ENCODE measurements at regions not wholly inside any gene's neighbourhood (a gene's known extent, or its start where the extent isn't known, plus 50 kb on each side); places are given as distances from the start of the nearest gene placed in this dataset.
A peak's percentile ranks its signal among the peaks of the same experiment; 100 is the strongest.

DNA sequence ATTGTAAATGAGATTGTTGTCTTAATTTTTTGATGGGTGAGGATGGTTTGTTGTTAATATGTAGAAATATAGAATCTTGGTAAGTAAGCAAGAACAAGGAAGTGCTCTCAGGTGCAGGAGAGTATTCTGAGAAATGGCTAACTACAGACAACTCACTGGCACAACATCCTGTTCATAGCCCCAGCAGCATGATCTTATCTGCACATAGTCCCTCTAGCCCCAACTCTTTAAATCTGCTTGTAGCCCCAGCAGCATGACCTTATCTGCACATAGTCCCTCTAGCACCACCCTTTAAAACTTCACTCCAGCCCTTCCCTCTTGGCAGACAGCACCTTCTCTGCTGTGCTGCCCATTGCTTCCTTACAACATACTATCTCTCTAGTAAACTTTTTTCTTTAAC is 1957.1 kb upstream of the ADGRL3 start:
- no peak for DNase-seq (ENCODE audit: low spot score)

DNA sequence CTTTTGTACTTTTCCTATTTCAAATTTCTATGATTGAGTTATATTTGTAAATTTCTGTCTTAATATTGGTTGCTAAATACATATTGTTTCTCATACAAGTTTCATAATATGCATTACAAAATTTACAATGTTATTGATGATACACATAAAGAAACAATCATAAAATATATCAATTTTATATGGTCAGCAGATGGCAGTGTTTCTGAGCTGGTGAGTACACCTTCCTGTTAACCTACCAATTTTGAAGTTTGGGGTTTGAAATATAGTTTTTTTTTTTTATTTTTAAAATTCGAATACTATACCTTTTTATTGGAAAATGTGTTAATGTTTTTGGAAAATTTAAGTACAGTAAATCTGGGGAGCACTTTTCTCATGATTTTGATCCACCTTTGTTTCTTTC is 1953.1 kb upstream of the ADGRL3 start:
- peak; percentile 3 for DNase-seq (ENCODE audit: low spot score)

DNA sequence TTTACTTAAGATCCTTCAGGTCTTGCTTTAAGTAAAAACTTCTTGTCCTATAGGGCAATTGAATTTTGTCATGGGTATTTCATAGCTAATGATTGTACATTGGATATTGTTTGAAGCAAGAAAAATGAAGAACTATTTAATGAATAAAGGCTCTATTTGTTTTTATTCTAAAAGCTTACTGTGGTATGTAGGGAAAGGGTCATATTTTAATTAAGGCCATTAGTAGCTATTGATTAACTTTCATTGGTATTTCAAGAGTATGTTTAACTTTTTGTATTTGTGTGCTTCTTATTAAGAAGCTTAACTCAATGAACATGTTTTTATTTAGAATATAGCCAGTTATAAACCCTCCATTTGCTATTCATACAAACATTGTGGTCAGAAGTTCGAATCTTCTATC is 1951.8 kb upstream of the ADGRL3 start:
- DNase-seq (ENCODE audit: low spot score), result no peak

DNA sequence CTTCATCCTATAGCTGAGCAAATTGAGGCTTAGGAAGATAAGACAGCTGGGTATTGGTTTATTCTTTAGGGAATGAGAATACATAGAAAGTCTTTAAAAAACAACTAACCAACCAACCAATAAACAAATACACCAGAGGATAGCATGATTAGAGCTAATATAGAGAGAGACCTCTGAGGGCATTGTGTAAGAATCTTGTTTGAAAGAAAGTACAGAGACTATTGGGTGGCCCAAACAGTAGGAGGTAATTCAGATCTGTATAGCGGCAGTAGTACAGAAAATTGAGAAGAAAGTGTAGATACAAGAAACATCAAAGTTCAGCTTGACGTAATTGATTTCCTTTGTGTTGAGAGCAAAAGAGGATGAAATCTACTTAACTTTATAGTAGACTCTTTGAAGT is 1951.0 kb upstream of the ADGRL3 start:
- no peak for DNase-seq (ENCODE audit: low spot score)

DNA sequence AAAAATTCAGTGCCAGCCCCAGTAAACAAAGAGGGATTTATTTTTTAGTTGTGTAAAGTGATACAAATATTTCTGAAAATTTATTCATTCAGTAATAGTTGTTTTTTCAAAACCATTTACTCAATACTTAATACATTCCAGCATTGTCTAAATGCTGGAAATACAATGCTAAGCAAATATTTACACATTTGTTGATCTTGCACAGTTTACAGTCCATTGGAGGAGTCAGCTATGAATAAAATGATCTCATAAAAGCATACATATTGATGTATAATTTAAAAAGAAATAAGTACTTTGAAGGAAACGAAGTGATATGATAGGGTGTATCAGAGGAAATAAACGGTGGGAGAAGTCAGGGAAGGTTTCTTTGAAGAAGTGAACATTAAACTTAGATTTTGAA is 1942.1 kb upstream of the ADGRL3 start:
- no peak for DNase-seq (ENCODE audit: low spot score)

DNA sequence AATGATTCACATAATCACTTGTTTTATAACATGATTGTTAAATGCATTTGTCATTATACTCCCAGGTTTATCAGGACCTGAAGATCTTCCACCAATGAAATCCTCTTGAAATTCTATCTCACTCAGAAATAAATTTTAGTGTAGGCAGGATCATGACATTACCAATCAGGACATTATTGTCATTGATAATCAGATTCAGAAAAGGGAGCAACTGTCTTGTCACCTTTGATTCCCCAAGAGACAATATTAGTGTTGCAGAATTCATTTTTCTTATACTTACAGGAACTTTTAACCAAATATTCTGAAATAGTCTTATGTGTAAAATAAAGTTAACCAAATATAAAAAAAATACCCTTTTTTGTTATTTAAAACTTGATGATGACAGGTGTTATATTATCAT is 1892.5 kb upstream of the ADGRL3 start:
- DNase-seq (ENCODE audit: low spot score), result no peak

GRCh38 chr4:59314637-59315036 is 1885.5 kb upstream of the ADGRL3 start:
- no peak for DNase-seq (ENCODE audit: low spot score)

- peak; percentile 66 for DNase-seq (ENCODE audit: low spot score)
These were observed 1860.5 kb upstream of the ADGRL3 start for GRCh38 chr4:59339631-59340030.

GRCh38 chr4:59341506-59341905 is 1858.6 kb upstream of the ADGRL3 start:
- no peak for DNase-seq (ENCODE audit: low spot score)

DNA sequence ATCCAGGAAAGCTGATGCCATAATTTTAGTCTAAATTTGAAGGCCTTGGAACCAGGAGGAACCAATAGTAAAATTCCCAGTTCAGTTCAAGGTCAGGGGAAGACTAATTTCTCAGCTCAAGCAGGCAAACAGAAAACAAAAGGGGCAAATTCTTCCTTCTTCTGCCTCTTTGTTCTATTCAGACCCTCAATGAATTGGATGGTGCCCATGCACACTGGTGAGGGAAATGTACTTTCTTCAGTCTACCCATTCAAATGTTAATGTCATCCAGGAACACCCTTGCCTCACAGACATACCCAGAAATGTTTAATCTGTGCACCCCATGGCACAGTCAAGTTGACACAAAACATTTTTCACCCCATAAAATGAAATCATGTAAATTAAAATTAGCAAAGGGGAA is 1851.2 kb upstream of the ADGRL3 start:
- DNase-seq (ENCODE audit: low spot score), result no peak

DNA sequence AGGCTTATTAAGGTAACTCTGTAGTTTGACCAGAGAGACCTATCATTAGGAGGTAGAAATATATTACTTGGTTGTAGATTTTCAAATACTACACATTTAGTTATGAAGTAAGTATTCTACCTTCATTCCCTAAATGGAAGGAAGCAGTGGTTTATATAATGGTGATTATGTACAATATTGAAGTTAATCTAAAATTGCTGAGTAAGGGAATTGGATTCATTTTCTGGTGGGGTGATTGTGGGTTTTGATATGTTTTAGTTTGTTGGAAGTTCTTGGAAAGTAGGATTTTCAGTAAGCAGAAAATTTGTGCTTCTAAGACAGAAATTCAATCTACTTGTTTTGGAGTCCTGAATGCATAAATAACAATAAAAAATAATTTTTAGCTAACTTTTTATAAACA is 1830.9 kb upstream of the ADGRL3 start:
- no peak for DNase-seq (ENCODE audit: low spot score)

GRCh38 chr4:59374416-59374815 is 1825.7 kb upstream of the ADGRL3 start:
- DNase-seq (ENCODE audit: low spot score), result no peak

DNA sequence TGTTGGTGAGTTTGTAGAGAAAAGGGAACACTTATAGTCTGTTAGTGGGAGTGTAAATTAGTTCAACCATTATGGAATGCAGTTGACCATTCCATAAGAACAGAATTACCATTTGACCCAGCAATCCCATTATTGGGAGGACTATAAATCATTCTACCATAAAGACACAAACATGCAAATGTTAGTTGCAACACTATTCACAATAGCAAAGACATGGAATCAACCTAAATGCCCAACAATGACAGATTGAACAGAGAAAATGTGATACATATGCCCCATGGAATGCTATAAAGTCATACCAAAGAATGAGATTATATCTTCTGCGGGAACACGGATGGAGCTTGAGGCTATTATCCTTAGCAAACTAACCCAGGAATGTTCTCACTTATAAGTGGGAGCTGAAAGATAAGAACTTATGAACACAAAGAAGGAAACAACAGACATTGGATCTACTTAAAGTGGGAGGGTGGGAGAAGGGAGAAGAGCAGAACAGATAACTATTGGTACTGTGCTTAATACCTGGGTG is 1819.2 kb upstream of the ADGRL3 start:
- no peak for DNase-seq (ENCODE audit: low spot score)

DNA sequence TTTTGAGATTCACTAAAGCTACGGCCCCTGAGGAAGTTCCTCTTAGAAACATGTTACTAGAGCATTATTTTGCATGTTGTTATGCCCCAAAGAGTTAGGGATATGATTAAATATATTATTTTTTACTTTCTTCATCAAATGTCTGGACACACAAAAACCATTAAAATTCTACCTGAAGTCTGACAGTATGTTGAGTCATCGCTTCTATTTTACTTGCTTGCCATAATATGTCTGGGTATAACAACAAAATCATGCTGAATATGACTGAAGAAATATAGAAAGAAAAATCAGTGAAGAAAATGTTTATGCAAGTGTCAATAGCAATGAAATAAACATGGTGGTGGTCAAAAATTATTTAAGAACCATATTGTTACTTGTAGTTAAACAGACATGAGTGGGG is 1818.5 kb upstream of the ADGRL3 start:
- DNase-seq (ENCODE audit: low spot score), result no peak

DNA sequence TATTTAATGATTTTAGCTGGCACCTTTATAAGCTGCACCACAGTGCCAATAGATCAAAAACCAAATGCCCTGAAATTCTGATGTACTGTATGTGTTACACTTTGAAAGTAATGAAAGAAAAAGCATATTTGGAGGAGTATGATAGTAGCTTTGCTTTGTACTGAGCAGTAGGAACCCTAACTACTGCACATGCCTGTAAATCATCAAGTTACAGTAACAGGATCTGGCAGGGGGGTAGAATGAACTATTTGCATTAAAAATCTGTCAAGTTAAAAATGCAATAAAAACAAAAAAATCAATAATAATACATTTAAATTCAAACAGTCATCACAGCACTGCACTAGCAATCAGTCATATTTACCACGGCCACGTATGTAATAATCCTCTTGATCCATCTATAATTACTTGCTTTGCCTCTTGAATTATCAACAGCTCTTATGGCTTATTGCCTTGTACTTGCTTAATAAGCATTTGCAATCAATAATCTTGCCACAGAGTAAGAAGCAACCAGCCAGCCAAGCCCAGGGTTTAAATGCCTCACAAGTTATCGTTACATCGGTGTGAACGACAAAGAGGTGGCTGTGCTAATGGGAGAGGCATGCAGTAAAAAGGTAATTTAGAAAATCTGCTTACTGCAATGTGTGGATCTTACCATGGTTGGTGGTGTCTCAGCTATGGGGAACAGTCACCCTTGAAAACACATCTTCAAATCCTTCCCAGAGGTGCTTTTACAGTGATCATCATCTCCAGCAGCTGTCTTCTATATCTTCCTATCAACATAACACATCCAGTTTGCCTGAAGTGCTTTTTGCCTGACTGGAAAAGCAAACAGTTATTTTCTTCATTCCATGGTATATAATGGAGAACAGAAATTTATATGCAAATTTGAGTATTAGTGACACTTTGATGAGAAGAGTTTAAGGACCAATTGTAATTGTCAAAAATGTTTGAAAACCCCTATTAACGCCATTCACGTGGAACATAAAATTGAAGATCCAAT is 1812.1 kb upstream of the ADGRL3 start:
- no peak for DNase-seq (ENCODE audit: low spot score)

GRCh38 chr4:59393780-59394179 is 1806.3 kb upstream of the ADGRL3 start:
- DNase-seq (ENCODE audit: low spot score), result no peak

DNA sequence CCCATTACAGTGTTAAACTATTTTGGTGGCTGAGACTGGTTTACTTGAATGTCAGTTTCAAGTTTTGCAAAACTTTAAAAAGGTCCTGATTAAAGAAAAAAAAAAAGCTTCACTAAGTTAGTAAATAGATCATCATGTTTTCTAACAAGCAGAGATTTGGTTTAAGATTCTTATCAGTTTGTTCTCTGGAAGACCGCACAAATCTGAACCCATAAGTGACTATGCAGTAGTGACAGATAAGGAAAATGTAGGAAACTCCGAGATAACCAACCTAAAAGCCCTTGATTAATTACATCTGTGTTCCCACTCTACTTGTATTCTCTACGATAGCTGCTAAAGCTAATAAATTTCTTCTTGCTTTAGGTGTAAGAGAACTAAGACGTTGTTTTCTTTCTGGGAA is 1799.8 kb upstream of the ADGRL3 start:
- no peak for DNase-seq (ENCODE audit: low spot score)

GRCh38 chr4:59409647-59410046 is 1790.5 kb upstream of the ADGRL3 start:
- no peak for DNase-seq (ENCODE audit: low spot score)

GRCh38 chr4:59412739-59413138 is 1787.4 kb upstream of the ADGRL3 start:
- no peak for DNase-seq (ENCODE audit: low spot score)

GRCh38 chr4:59455751-59456150 is 1744.4 kb upstream of the ADGRL3 start:
- no peak for DNase-seq (ENCODE audit: low spot score)

GRCh38 chr4:59457576-59457975 is 1742.5 kb upstream of the ADGRL3 start:
- no peak for DNase-seq (ENCODE audit: low spot score)

- no peak for DNase-seq (ENCODE audit: low spot score)
These were observed 1715.2 kb upstream of the ADGRL3 start for GRCh38 chr4:59484944-59485343.

- DNase-seq (ENCODE audit: low spot score), result no peak
These were observed 1700.0 kb upstream of the ADGRL3 start for GRCh38 chr4:59500103-59500502.

DNA sequence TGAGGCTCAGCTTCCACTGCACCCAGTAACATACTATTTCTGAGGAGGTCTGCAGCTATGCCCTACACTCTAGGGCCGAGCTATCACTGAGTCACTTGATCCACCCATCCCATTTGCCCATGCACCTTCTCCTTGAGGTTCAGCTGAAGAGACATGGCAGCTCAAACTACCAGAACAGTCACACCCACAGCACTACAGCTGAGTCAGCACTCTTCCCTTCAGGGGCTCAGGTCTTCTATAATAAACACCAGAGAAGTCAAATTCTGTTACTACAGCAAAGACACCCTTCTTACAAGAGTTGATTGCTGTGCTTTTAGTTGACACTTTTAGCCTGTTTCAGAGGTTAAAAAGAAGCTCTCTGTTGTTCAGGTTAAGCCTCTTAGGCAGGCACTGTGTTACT is 1696.4 kb upstream of the ADGRL3 start:
- no peak for DNase-seq (ENCODE audit: low spot score)
